H1 (cell line): ENCODE measurements at regions not wholly inside any gene's neighbourhood (a gene's known extent, or its start where the extent isn't known, plus 50 kb on each side); places are given as distances from the start of the nearest gene placed in this dataset.

Source experiments
- CTCF ChIA-PET: fragments of 300-600 bp; sonication (Branson Sonifier 250); formaldehyde crosslinking; loops from one replicate; lab custom pipeline; 2021; ENCODE audit not compliant: partially characterized antibody; lab: Charles Lee
- POLR2A ChIA-PET: fragments of 300-600 bp; sonication (Branson Sonifier 250); formaldehyde crosslinking; loops from one replicate; lab custom pipeline; 2021; ENCODE audit warnings: inconsistent platforms; ENCODE audit not compliant: partially characterized antibody; lab: Charles Lee
- DNase-seq, 2 experiments: peaks; one replicate each; pipeline versions ENCODE4 v3.0.0 to v3.0.0-alpha.2; 2010 to 2022; ENCODE audit warnings: low spot score in 2 of 2, low read depth in 1 of 2, mixed read lengths in 1 of 2
- FAIRE-seq: peaks from 2 replicates; lab custom pipeline; 2011; peaks lifted over from hg19 to GRCh38; lab: Jason Lieb, UNC
- H2AFZ ChIP-seq: 2 replicates; pipeline ENCODE4 v1.8.1; 2012; ENCODE audit warnings: low read length, inconsistent platforms
- H2AK5ac ChIP-seq: 2 replicates; pipeline ENCODE4 v1.6.1; 2013; ENCODE audit warnings: low read depth, low read length
- H2BK120ac ChIP-seq: replicated peaks from 2 replicates; pipeline ENCODE3; 2013; ENCODE audit warnings: low read depth, low read length, inconsistent platforms
- H2BK12ac ChIP-seq: 2 replicates; pipeline ENCODE4 v1.6.1; 2013; ENCODE audit warnings: low read depth, low read length
- H2BK15ac ChIP-seq: 2 replicates; pipeline ENCODE4 v1.6.1; 2013; ENCODE audit warnings: low read length
- H2BK20ac ChIP-seq: 2 replicates; pipeline ENCODE4 v1.6.1; 2013; ENCODE audit warnings: low read length
- H2BK5ac ChIP-seq: 2 replicates; pipeline ENCODE4 v1.6.1; 2013; ENCODE audit warnings: low read depth, low read length
- H3K14ac ChIP-seq: 2 replicates; pipeline ENCODE4 v1.6.1; 2013; ENCODE audit warnings: inconsistent platforms; ENCODE audit not compliant: insufficient read length
- H3K18ac ChIP-seq: 2 replicates; pipeline ENCODE4 v1.6.1; 2013; ENCODE audit warnings: low read length; ENCODE audit errors: extremely low read depth
- H3K23ac ChIP-seq: 2 replicates; pipeline ENCODE4 v1.6.1; 2013; ENCODE audit warnings: inconsistent platforms; ENCODE audit not compliant: insufficient read length
- H3K23me2 ChIP-seq: 2 replicates; pipeline ENCODE4 v1.6.1; 2013; ENCODE audit warnings: low read depth, low read length
- H3K27ac ChIP-seq: 2 replicates; pipeline ENCODE4 v1.6.1; 2011; ENCODE audit warnings: low read depth, low read length, inconsistent platforms
- H3K27me3 ChIP-seq, 4 experiments: replicated peaks in 1 of 4; 1 replicate in 1 of 4; 2 replicates in 3 of 4; pipeline versions ENCODE4 v1.6.1 to v1.8.1; 2011 to 2013; ENCODE audit warnings: low read length in 3 of 4, mild to moderate bottlenecking in 3 of 4, inconsistent platforms in 2 of 4, mixed read lengths in 2 of 4, moderate library complexity in 1 of 4; ENCODE audit not compliant: control insufficient read depth in 3 of 4, insufficient read depth in 3 of 4; ENCODE audit errors: extremely low read depth in 1 of 4
- H3K36me3 ChIP-seq, 4 experiments: 2 replicates each; pipeline versions ENCODE4 v1.6.1 to v1.8.1; 2011 to 2013; ENCODE audit warnings: mild to moderate bottlenecking in 4 of 4, low read length in 3 of 4, moderate library complexity in 2 of 4, control low read depth in 1 of 4, inconsistent platforms in 1 of 4; ENCODE audit not compliant: insufficient read depth in 4 of 4, control insufficient read depth in 2 of 4
- H3K4ac ChIP-seq: replicated peaks from 2 replicates; pipeline ENCODE3; 2013; ENCODE audit warnings: low read length, low read depth, mixed read lengths, inconsistent platforms; ENCODE audit not compliant: insufficient read length
- H3K4me1 ChIP-seq, 4 experiments: replicated peaks in 1 of 4; 1 replicate in 1 of 4; 2 replicates in 3 of 4; pipeline versions ENCODE4 v1.6.1 to v1.8.1; 2011 to 2013; ENCODE audit warnings: low read length in 3 of 4, inconsistent platforms in 2 of 4, mixed read lengths in 1 of 4; ENCODE audit not compliant: insufficient read depth in 4 of 4, control insufficient read depth in 3 of 4
- H3K4me2 ChIP-seq, 2 experiments: 2 replicates each; pipeline versions ENCODE4 v1.6.1 to v1.8.1; 2011 to 2013; ENCODE audit warnings: low read depth in 2 of 2, low read length in 2 of 2, control low read depth in 1 of 2, inconsistent platforms in 1 of 2, mild to moderate bottlenecking in 1 of 2; ENCODE audit not compliant: insufficient read depth in 1 of 2
- H3K4me3 ChIP-seq, 4 experiments: fragments of 200-600, 300-600 bp in 1 of 4; sonication (generic), shearing (Covaris generic), sonication (Bioruptor Twin) in 1 of 4; 2 replicates each; pipeline versions ENCODE4 v1.5.1 to v1.8.1; 2011 to 2016; ENCODE audit warnings: low read length in 4 of 4, low read depth in 3 of 4, control low read depth in 2 of 4, inconsistent platforms in 2 of 4, mild to moderate bottlenecking in 2 of 4, mixed read lengths in 1 of 4, moderate library complexity in 1 of 4; ENCODE audit not compliant: insufficient read depth in 2 of 4; ENCODE audit errors: extremely low read depth in 1 of 4
- H3K56ac ChIP-seq: replicated peaks from 2 replicates; pipeline ENCODE3; 2013; ENCODE audit warnings: low read depth, mild to moderate bottlenecking, mixed read lengths, low read length, inconsistent platforms; ENCODE audit not compliant: insufficient read length
- H3K79me1 ChIP-seq: 2 replicates; pipeline ENCODE4 v1.6.1; 2013; ENCODE audit warnings: low read depth, low read length, control low read depth
- H3K79me2 ChIP-seq, 2 experiments: 2 replicates each; pipeline versions ENCODE4 v1.6.1 to v1.8.1; 2012 to 2013; ENCODE audit warnings: low read length in 2 of 2, mild to moderate bottlenecking in 2 of 2, inconsistent platforms in 1 of 2; ENCODE audit not compliant: insufficient read depth in 2 of 2, control insufficient read depth in 1 of 2
- H3K9ac ChIP-seq, 4 experiments: replicated peaks in 1 of 4; 1 replicate in 1 of 4; 2 replicates in 3 of 4; pipeline versions ENCODE4 v1.6.1 to v1.8.1; 2011 to 2013; ENCODE audit warnings: low read depth in 3 of 4, low read length in 3 of 4, control low read depth in 2 of 4, mild to moderate bottlenecking in 2 of 4, moderate library complexity in 2 of 4, inconsistent platforms in 1 of 4; ENCODE audit errors: extremely low read depth in 1 of 4
- H3K9me3 ChIP-seq, 2 experiments: 2 replicates each; pipeline versions ENCODE4 v1.6.1 to v1.8.1; 2012 to 2013; ENCODE audit warnings: mild to moderate bottlenecking in 2 of 2, moderate library complexity in 2 of 2, control low read depth in 1 of 2, inconsistent platforms in 1 of 2, low read depth in 1 of 2, low read length in 1 of 2, mixed read lengths in 1 of 2; ENCODE audit not compliant: insufficient read depth in 2 of 2
- H4K20me1 ChIP-seq, 2 experiments: replicated peaks in 1 of 2; 2 replicates each; pipeline versions ENCODE3 to v1.8.1; 2011 to 2013; ENCODE audit warnings: inconsistent platforms in 2 of 2, low read length in 2 of 2, mild to moderate bottlenecking in 1 of 2; ENCODE audit not compliant: insufficient read depth in 2 of 2, control insufficient read depth in 1 of 2
- H4K5ac ChIP-seq: 2 replicates; pipeline ENCODE4 v1.6.1; 2013; ENCODE audit warnings: low read length, low read depth, mixed read lengths, inconsistent platforms; ENCODE audit not compliant: insufficient read length
- H4K8ac ChIP-seq: 2 replicates; pipeline ENCODE4 v1.8.0; 2013; ENCODE audit warnings: mild to moderate bottlenecking, moderate library complexity, low read length, inconsistent platforms; ENCODE audit not compliant: insufficient read depth; ENCODE audit errors: extremely low read depth
- H4K91ac ChIP-seq: replicated peaks from 2 replicates; pipeline ENCODE3; 2013; ENCODE audit warnings: low read length, mixed read lengths, inconsistent platforms; ENCODE audit not compliant: insufficient read length
- ATF3 ChIP-seq: IDR thresholded peaks from 2 replicates; pipeline ENCODE4 v1.6.1; 2011; ENCODE audit warnings: low read depth, mild to moderate bottlenecking, low read length; ENCODE audit not compliant: insufficient read depth
- CHD2 ChIP-seq: IDR thresholded peaks from 2 replicates; pipeline ENCODE4 v1.6.1; 2012; ENCODE audit warnings: low read length, improper control_type of control experiment
- FOSL1 ChIP-seq: IDR thresholded peaks from 2 replicates; pipeline ENCODE4 v1.6.1; 2011; ENCODE audit warnings: mild to moderate bottlenecking, low read depth, low read length, moderate library complexity; ENCODE audit not compliant: insufficient read depth
- GTF2F1 ChIP-seq: IDR thresholded peaks from 2 replicates; pipeline ENCODE4 v1.6.1; 2012; ENCODE audit warnings: low read depth, low read length, improper control_type of control experiment, borderline replicate concordance
- HDAC6 ChIP-seq: IDR thresholded peaks from one replicate; pipeline ENCODE4 v1.7.1; 2012; ENCODE audit warnings: low read depth, mild to moderate bottlenecking, inconsistent platforms, low read length, moderate library complexity
- KDM4A ChIP-seq: IDR thresholded peaks from one replicate; pipeline ENCODE4 v1.7.1; 2012; ENCODE audit warnings: low read depth, mild to moderate bottlenecking, moderate library complexity, low read length, inconsistent platforms; ENCODE audit not compliant: severe bottlenecking
- RBBP5 ChIP-seq: IDR thresholded peaks from 2 replicates; pipeline ENCODE4 v1.7.1; 2012; ENCODE audit warnings: low read depth, mild to moderate bottlenecking, inconsistent platforms, low read length, moderate library complexity, borderline replicate concordance
- RFX5 ChIP-seq: IDR thresholded peaks from 2 replicates; pipeline ENCODE4 v1.6.1; 2011; ENCODE audit warnings: low read depth, low read length, improper control_type of control experiment, borderline replicate concordance
- WGBS, 2 experiments: shearing (Covaris generic) in 1 of 2; methylation state at CpG; one replicate each; pipeline versions ENCODE4 v1.1.6 to v1.1.7; 2013 to 2015; ENCODE audit warnings: low lambda C conversion rate in 2 of 2, mixed read lengths in 2 of 2, inconsistent platforms in 1 of 2, low coverage in 1 of 2, missing lambda C conversion rate in 1 of 2; ENCODE audit not compliant: insufficient replicate concordance in 2 of 2, insufficient coverage in 1 of 2, insufficient read length in 1 of 2; ENCODE audit errors: extremely low coverage in 1 of 2, missing lambda C conversion rate in 1 of 2; 5-methylcytosine and 5-hydroxymethylcytosine counted together
- TF ChIP-seq, protein P1 (sequence below), 3 experiments: IDR thresholded peaks; 1 replicate in 2 of 3; 2 replicates in 1 of 3; pipeline versions ENCODE4 v1.5.1 to v1.6.1; 2011; ENCODE audit warnings: low read length in 3 of 3, mild to moderate bottlenecking in 3 of 3, inconsistent platforms in 2 of 3, low read depth in 1 of 3, moderate library complexity in 1 of 3; ENCODE audit not compliant: insufficient read depth in 1 of 3; ENCODE audit errors: control extremely low read depth in 1 of 3

DNA sequence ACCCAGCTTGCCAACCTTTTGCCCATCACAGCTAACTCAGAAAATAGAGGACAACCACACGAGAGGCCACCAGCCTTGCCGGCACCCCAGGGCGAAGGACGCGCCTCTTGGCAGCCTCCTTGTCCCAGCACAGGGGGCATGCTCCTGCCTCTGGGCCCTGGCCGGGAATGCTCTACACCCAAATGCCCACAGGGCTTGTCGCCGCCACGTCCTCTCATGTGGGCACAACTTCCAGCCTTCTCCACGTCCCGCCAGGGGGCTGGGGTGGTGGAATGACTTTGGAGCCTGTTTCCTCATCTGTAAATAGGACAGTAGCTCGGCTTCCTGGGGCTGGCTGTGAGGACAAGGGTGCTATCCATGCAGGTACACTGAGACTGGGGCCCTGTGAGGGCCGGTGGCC is 152.4 kb upstream of the MLN start:
- Histone ChIP-seq H2AK5ac (no peak overlapping the region), H4K91ac (no peak overlapping the region), H3K23me2 (peaks cover 3% of the 10 kb centered on the region; the same call in 1 of the 2 replicates), H3K23ac (no peak overlapping the region), H2BK20ac (no peak overlapping the region), H3K36me3 (no peaks in the 10 kb centered on the region), H3K27ac (no peak overlapping the region), H3K79me2 (no peaks in the 10 kb centered on the region), H4K8ac (no peak overlapping the region), H3K18ac (no peak overlapping the region), H2BK15ac (peak overlapping the region; percentile 92; the same call in 1 of the 2 replicates), H3K14ac (no peak overlapping the region), H2BK12ac (peak overlapping the region; percentile 33; the same call in 1 of the 2 replicates), H3K4me2 (no peak overlapping the region), H3K27me3 (no peaks in the 10 kb centered on the region; a peak in 3 of 7 replicates), H3K4ac (no peak overlapping the region), H3K79me1 (no peaks in the 10 kb centered on the region), H3K56ac (no peak overlapping the region), H2BK5ac (peak overlapping the region; percentile 71; the same call in 1 of the 2 replicates), H2AFZ (no peak overlapping the region), H4K20me1 (no peaks in the 10 kb centered on the region), H2BK120ac (no peak overlapping the region), H3K9me3 (no peaks in the 10 kb centered on the region), H3K4me3 (no peak overlapping the region), H3K4me1 (peaks cover 8 to 15% (median 10%) of the 10 kb centered on the region in 4 experiments), H4K5ac (no peak overlapping the region)
- ChIA-PET CTCF (interaction anchor here (0.7 to 15.0 kb wide), 9 partner anchors 9 to 241 kb away, joined by 3 to 234 read pairs (median 3); no protein-coding TSS in a partner anchor), POLR2A (no interaction called here)
- FAIRE-seq (no peak), DNase-seq (no peak)
- TF ChIP-seq KDM4A = no peak
- TF ChIP-seq RBBP5 = no peak
- TF ChIP-seq HDAC6 = no peak
- TF ChIP-seq ATF3 = no peak
- no peak for TF ChIP-seq RFX5
- no peak for TF ChIP-seq CHD2
- no peak for TF ChIP-seq GTF2F1
- TF ChIP-seq, protein P1, sequence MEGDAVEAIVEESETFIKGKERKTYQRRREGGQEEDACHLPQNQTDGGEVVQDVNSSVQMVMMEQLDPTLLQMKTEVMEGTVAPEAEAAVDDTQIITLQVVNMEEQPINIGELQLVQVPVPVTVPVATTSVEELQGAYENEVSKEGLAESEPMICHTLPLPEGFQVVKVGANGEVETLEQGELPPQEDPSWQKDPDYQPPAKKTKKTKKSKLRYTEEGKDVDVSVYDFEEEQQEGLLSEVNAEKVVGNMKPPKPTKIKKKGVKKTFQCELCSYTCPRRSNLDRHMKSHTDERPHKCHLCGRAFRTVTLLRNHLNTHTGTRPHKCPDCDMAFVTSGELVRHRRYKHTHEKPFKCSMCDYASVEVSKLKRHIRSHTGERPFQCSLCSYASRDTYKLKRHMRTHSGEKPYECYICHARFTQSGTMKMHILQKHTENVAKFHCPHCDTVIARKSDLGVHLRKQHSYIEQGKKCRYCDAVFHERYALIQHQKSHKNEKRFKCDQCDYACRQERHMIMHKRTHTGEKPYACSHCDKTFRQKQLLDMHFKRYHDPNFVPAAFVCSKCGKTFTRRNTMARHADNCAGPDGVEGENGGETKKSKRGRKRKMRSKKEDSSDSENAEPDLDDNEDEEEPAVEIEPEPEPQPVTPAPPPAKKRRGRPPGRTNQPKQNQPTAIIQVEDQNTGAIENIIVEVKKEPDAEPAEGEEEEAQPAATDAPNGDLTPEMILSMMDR (IDR thresholded peaks at IDR 0.05; ENCODE audit: control extremely low read depth in 1 of 3, insufficient read depth in 1 of 3, low read depth in 1 of 3, low read length in 3 of 3) = no peak
- no peak for TF ChIP-seq FOSL1
- TF ChIP-seq, all 59 proteins: peak for 0
- H3K9ac ChIP-seq = no peak overlapping the region
- 93% methylated on average over 13 of the region's 13 CpGs; no CpG with 5 or more reads in 1 of the 2 experiments for WGBS, 2 experiments
